Thyroid gland (tissue), 4 donors: ENCODE measurements at regions not wholly inside any gene's neighbourhood (a gene's known extent, or its start where the extent isn't known, plus 50 kb on each side); places are given as distances from the start of the nearest gene placed in this dataset.

Experiments used
- CTCF ChIP-seq, 6 experiments: fragments of 200-600 bp in 3 of 6; fragments of 450-650 bp in 3 of 6; sonication (generic) in 3 of 6; IDR thresholded peaks; one replicate each; pipeline ENCODE4 v1.5.1; 2016 to 2019; ENCODE audit warnings: antibody characterized with exemption in 6 of 6, mild to moderate bottlenecking in 2 of 6, inconsistent platforms in 1 of 6, moderate library complexity in 1 of 6
- POLR2A ChIP-seq, 2 donors: fragments of 450-650 bp; IDR thresholded peaks; one replicate each; pipeline ENCODE4 v1.6.1; 2017; ENCODE audit warnings: antibody characterized with exemption in 2 of 2, mild to moderate bottlenecking in 2 of 2, moderate library complexity in 1 of 2

GRCh38 chr1:177471244-177471643 lies 300.5 kb downstream of the BRINP2 start:
- TF ChIP-seq POLR2A (IDR thresholded peaks at IDR 0.05) (no peak), CTCF (IDR thresholded peaks at IDR 0.05) (no peak)
